ENCODE measurements at regions not wholly inside any gene's neighbourhood (a gene's known extent, or its start where the extent isn't known, plus 50 kb on each side); places are given as distances from the start of the nearest gene placed in this dataset.
"Not testable (repeated sequence)": the region's sequence is repeated elsewhere in the genome, so short reads cannot be mapped to it uniquely, and the experiment has no call there.

- Mint-ChIP-seq H3K36me3 (no peaks in the 10 kb centered on the region), H3K4me3 (no peak overlapping the region), H3K4me1 (ENCODE audit: low read depth) (peaks cover 3% of the 10 kb centered on the region), H3K9me3 (no peaks in the 10 kb centered on the region), H3K27me3 (peaks cover 3% of the 10 kb centered on the region), H3K27ac (no peak overlapping the region)
- DNase-seq, result no peak
- POLR2A ChIA-PET, result no interaction called here
- CTCF ChIA-PET, result no interaction called here
- intact Hi-C loops (cut with micrococcal nuclease), result no loop called here
These were observed 562.7 kb upstream of the SLC39A10 start for GRCh38 chr2:195094330-195094729.

- peaks cover 3% of the 10 kb centered on the region for H3K4me1 Mint-ChIP-seq (ENCODE audit: low read depth)
- no peak for DNase-seq
- no peak overlapping the region for H3K4me3 Mint-ChIP-seq
- peaks cover 3% of the 10 kb centered on the region for H3K27me3 Mint-ChIP-seq
- intact Hi-C loops (cut with micrococcal nuclease), result no loop called here
- no peak overlapping the region for H3K27ac Mint-ChIP-seq
- ChIA-PET CTCF (no interaction called here), POLR2A (no interaction called here)
- no peaks in the 10 kb centered on the region for H3K36me3 Mint-ChIP-seq
- H3K9me3 Mint-ChIP-seq, result no peaks in the 10 kb centered on the region
These were observed 564.7 kb upstream of the SLC39A10 start for GRCh38 chr2:195092341-195092740.

- intact Hi-C loops (cut with micrococcal nuclease); POLR2A ChIA-PET; H3K27me3 Mint-ChIP-seq; DNase-seq; H3K4me1 Mint-ChIP-seq (ENCODE audit: low read depth); H3K4me3 Mint-ChIP-seq; H3K27ac Mint-ChIP-seq; H3K9me3 Mint-ChIP-seq; CTCF ChIA-PET; H3K36me3 Mint-ChIP-seq: not testable (repeated sequence)
These were observed 584.2 kb upstream of the SLC39A10 start for GRCh38 chr2:195072806-195073205.

- no peaks in the 10 kb centered on the region for H3K27me3 Mint-ChIP-seq
- POLR2A ChIA-PET, result no interaction called here
- CTCF ChIA-PET, result no interaction called here
- H3K4me3 Mint-ChIP-seq, result no peak overlapping the region
- no peak overlapping the region for H3K27ac Mint-ChIP-seq
- H3K4me1 Mint-ChIP-seq (ENCODE audit: low read depth), result no peaks in the 10 kb centered on the region
- H3K36me3 Mint-ChIP-seq, result no peaks in the 10 kb centered on the region
- intact Hi-C loops (cut with micrococcal nuclease), result no loop called here
- no peaks in the 10 kb centered on the region for H3K9me3 Mint-ChIP-seq
- no peak for DNase-seq
These were observed 600.0 kb upstream of the SLC39A10 start for GRCh38 chr2:195057001-195057400.

GRCh38 chr2:195055996-195056395, 601.0 kb upstream of the SLC39A10 start:
- H3K9me3 Mint-ChIP-seq, result no peaks in the 10 kb centered on the region
- H3K27me3 Mint-ChIP-seq, result no peaks in the 10 kb centered on the region
- no peaks in the 10 kb centered on the region for H3K4me1 Mint-ChIP-seq (ENCODE audit: low read depth)
- no peaks in the 10 kb centered on the region for H3K36me3 Mint-ChIP-seq
- DNase-seq, result no peak
- ChIA-PET POLR2A (no interaction called here), CTCF (no interaction called here)
- H3K27ac Mint-ChIP-seq, result no peak overlapping the region
- intact Hi-C loops (cut with micrococcal nuclease), result no loop called here
- no peak overlapping the region for H3K4me3 Mint-ChIP-seq

GRCh38 chr2:195051401-195051800, 605.6 kb upstream of the SLC39A10 start:
- H3K27me3 Mint-ChIP-seq, result no peaks in the 10 kb centered on the region
- DNase-seq, result no peak
- ChIA-PET CTCF (no interaction called here), POLR2A (no interaction called here)
- H3K4me1 Mint-ChIP-seq (ENCODE audit: low read depth), result peaks cover 2% of the 10 kb centered on the region
- H3K4me3 Mint-ChIP-seq, result no peak overlapping the region
- intact Hi-C loops (cut with micrococcal nuclease), result no loop called here
- no peaks in the 10 kb centered on the region for H3K9me3 Mint-ChIP-seq
- H3K36me3 Mint-ChIP-seq, result no peaks in the 10 kb centered on the region
- H3K27ac Mint-ChIP-seq, result no peak overlapping the region

GRCh38 chr2:195049372-195050031, 607.5 kb upstream of the SLC39A10 start:
- H3K27me3 Mint-ChIP-seq, result no peaks in the 10 kb centered on the region
- H3K27ac Mint-ChIP-seq, result no peak overlapping the region
- POLR2A ChIA-PET, result no interaction called here
- no peaks in the 10 kb centered on the region for H3K9me3 Mint-ChIP-seq
- intact Hi-C loops (cut with micrococcal nuclease), result no loop called here
- no peak overlapping the region for H3K4me3 Mint-ChIP-seq
- DNase-seq, result no peak
- H3K36me3 Mint-ChIP-seq, result no peaks in the 10 kb centered on the region
- CTCF ChIA-PET, result no interaction called here
- peaks cover 2% of the 10 kb centered on the region for H3K4me1 Mint-ChIP-seq (ENCODE audit: low read depth)

GRCh38 chr2:195047955-195048354, 609.1 kb upstream of the SLC39A10 start:
- no peak for DNase-seq
- ChIA-PET CTCF (no interaction called here), POLR2A (no interaction called here)
- H3K27ac Mint-ChIP-seq, result no peak overlapping the region
- H3K36me3 Mint-ChIP-seq, result no peaks in the 10 kb centered on the region
- intact Hi-C loops (cut with micrococcal nuclease), result no loop called here
- no peak overlapping the region for H3K4me3 Mint-ChIP-seq
- H3K4me1 Mint-ChIP-seq (ENCODE audit: low read depth), result peaks cover 2% of the 10 kb centered on the region
- H3K27me3 Mint-ChIP-seq, result no peaks in the 10 kb centered on the region
- H3K9me3 Mint-ChIP-seq, result no peaks in the 10 kb centered on the region

- Mint-ChIP-seq H3K36me3 (no peaks in the 10 kb centered on the region), H3K4me3 (no peak overlapping the region), H3K9me3 (no peaks in the 10 kb centered on the region), H3K27me3 (peaks cover 2% of the 10 kb centered on the region), H3K27ac (no peak overlapping the region), H3K4me1 (ENCODE audit: low read depth) (peaks cover 2% of the 10 kb centered on the region)
- no peak for DNase-seq
- ChIA-PET CTCF (no interaction called here), POLR2A (interaction anchor here (0.7 kb wide), 1 partner anchor 1464 kb away, joined by 3 read pairs; no protein-coding TSS in a partner anchor)
- intact Hi-C loops (cut with micrococcal nuclease), result no loop called here
These were observed 612.2 kb upstream of the SLC39A10 start for GRCh38 chr2:195044801-195045200.

- CTCF ChIA-PET, result no interaction called here
- Mint-ChIP-seq H3K27me3 (peaks cover 2% of the 10 kb centered on the region), H3K4me3 (no peak overlapping the region), H3K36me3 (no peaks in the 10 kb centered on the region), H3K4me1 (ENCODE audit: low read depth) (no peaks in the 10 kb centered on the region), H3K27ac (no peak overlapping the region), H3K9me3 (no peaks in the 10 kb centered on the region)
- POLR2A ChIA-PET, result no interaction called here
- DNase-seq, result no peak
- intact Hi-C loops (cut with micrococcal nuclease), result no loop called here
These were observed 618.9 kb upstream of the SLC39A10 start for GRCh38 chr2:195038153-195038552.

GRCh38 chr2:195037045-195037444, 620.0 kb upstream of the SLC39A10 start:
- Mint-ChIP-seq H3K36me3 (no peaks in the 10 kb centered on the region), H3K27me3 (no peaks in the 10 kb centered on the region), H3K9me3 (no peaks in the 10 kb centered on the region), H3K4me3 (no peak overlapping the region), H3K4me1 (ENCODE audit: low read depth) (no peaks in the 10 kb centered on the region), H3K27ac (no peak overlapping the region)
- CTCF ChIA-PET, result no interaction called here
- no peak for DNase-seq
- POLR2A ChIA-PET, result no interaction called here
- intact Hi-C loops (cut with micrococcal nuclease), result no loop called here

GRCh38 chr2:195031411-195031810, 625.6 kb upstream of the SLC39A10 start:
- H3K27me3 Mint-ChIP-seq, result peaks cover 5% of the 10 kb centered on the region
- intact Hi-C loops (cut with micrococcal nuclease), result no loop called here
- CTCF ChIA-PET, result no interaction called here

GRCh38 chr2:195029804-195030654, 627.0 kb upstream of the SLC39A10 start:
- Mint-ChIP-seq H3K27ac (no peak overlapping the region), H3K4me1 (ENCODE audit: low read depth) (no peaks in the 10 kb centered on the region), H3K27me3 (peaks cover 5% of the 10 kb centered on the region), H3K9me3 (no peaks in the 10 kb centered on the region), H3K36me3 (no peaks in the 10 kb centered on the region), H3K4me3 (no peak overlapping the region)
- DNase-seq, result no peak
- CTCF ChIA-PET, result no interaction called here
- intact Hi-C loops (cut with micrococcal nuclease), result no loop called here
- POLR2A ChIA-PET, result no interaction called here

More at GRCh38 chr2:195031411-195031810, 625.6 kb upstream of the SLC39A10 start:
- no peak for DNase-seq
- POLR2A ChIA-PET, result no interaction called here
- H3K36me3 Mint-ChIP-seq, result no peaks in the 10 kb centered on the region
- no peaks in the 10 kb centered on the region for H3K4me1 Mint-ChIP-seq (ENCODE audit: low read depth)
- no peaks in the 10 kb centered on the region for H3K9me3 Mint-ChIP-seq
- H3K4me3 Mint-ChIP-seq, result no peak overlapping the region
- no peak overlapping the region for H3K27ac Mint-ChIP-seq

Measured in activated CD4-positive, alpha-beta memory T cell treated with anti-CD3 and anti-CD28 coated beads for 36 hours (primary cell).